HL-60 (cell line): ENCODE measurements at regions not wholly inside any gene's neighbourhood (a gene's known extent, or its start where the extent isn't known, plus 50 kb on each side); places are given as distances from the start of the nearest gene placed in this dataset.

Experiments used
- CTCF ChIP-seq: IDR thresholded peaks from one replicate; pipeline ENCODE4 v1.5.1; 2011; ENCODE audit warnings: low read length, control low read depth, inconsistent platforms; ENCODE audit not compliant: insufficient read depth
- GABPA ChIP-seq: IDR thresholded peaks from 2 replicates; pipeline ENCODE4 v1.6.1; 2012; ENCODE audit warnings: low read depth
- POLR2AphosphoS5 ChIP-seq: IDR thresholded peaks from 2 replicates; pipeline ENCODE4 v1.6.1; 2012; ENCODE audit warnings: low read depth
- REST ChIP-seq: IDR thresholded peaks from 2 replicates; pipeline ENCODE4 v1.6.1; 2012; ENCODE audit warnings: low read depth; ENCODE audit not compliant: insufficient replicate concordance
- SPI1 ChIP-seq: IDR thresholded peaks from 2 replicates; pipeline ENCODE4 v1.6.1; 2012; ENCODE audit warnings: low read depth, mild to moderate bottlenecking, borderline replicate concordance

GRCh38 chr1:224521904-224522734 is 87.5 kb upstream of the WDR26 start:
- TF ChIP-seq CTCF, result no peak
- TF ChIP-seq SPI1, result no peak
- no peak for TF ChIP-seq POLR2AphosphoS5
- TF ChIP-seq REST, result no peak
- TF ChIP-seq GABPA, result no peak
